Endothelial cell of umbilical vein (primary cell): ENCODE measurements at regions not wholly inside any gene's neighbourhood (a gene's known extent, or its start where the extent isn't known, plus 50 kb on each side); places are given as distances from the start of the nearest gene placed in this dataset.

Experiments
- BruUV-seq: library from RNA; stranded (reverse); fragments of 400-500 nt; replicated peaks from 2 replicates; lab custom pipeline; 2021; lab: Mats Ljungman, UMichigan
- CTCF ChIA-PET: fragments of 300-600, 350-600 bp; sonication (Branson Sonifier 250); formaldehyde crosslinking; loops from one replicate; lab custom pipeline; 2021; ENCODE audit warnings: antibody characterized with exemption, inconsistent platforms; lab: Charles Lee
- POLR2A ChIA-PET: fragments of 300-600, 350-600 bp; sonication (Branson Sonifier 250); formaldehyde crosslinking; loops from one replicate; lab custom pipeline; 2021; ENCODE audit warnings: antibody characterized with exemption, inconsistent platforms; lab: Charles Lee
- DNase-seq: peaks from one replicate; pipeline ENCODE4 v3.0.0-alpha.2; 2011; ENCODE audit warnings: low read depth, low spot score
- FAIRE-seq: peaks from 2 replicates; lab custom pipeline; 2011; peaks lifted over from hg19 to GRCh38; lab: Jason Lieb, UNC
- H2AFZ ChIP-seq: 2 replicates; pipeline ENCODE4 v1.6.0; 2012; ENCODE audit warnings: low read depth, low read length, control low read depth, inconsistent platforms
- H3K27ac ChIP-seq: 2 replicates; pipeline ENCODE4 v1.5.1; 2011; ENCODE audit warnings: low read depth, mild to moderate bottlenecking, control low read depth, low read length, moderate library complexity; ENCODE audit not compliant: insufficient read depth
- H3K27me3 ChIP-seq, 2 experiments: 2 replicates each; pipeline versions ENCODE4 v1.6.0 to v1.6.1; 2011; ENCODE audit warnings: low read length in 2 of 2, mixed read lengths in 1 of 2; ENCODE audit not compliant: control insufficient read depth in 2 of 2, insufficient read depth in 2 of 2
- H3K36me3 ChIP-seq, 2 experiments: 2 replicates in 1 of 2; 3 replicates in 1 of 2; pipeline ENCODE4 v1.5.1; 2011; ENCODE audit warnings: low read length in 2 of 2, mild to moderate bottlenecking in 1 of 2, moderate library complexity in 1 of 2; ENCODE audit not compliant: control insufficient read depth in 2 of 2, insufficient read depth in 2 of 2; ENCODE audit errors: extremely low read depth in 1 of 2
- H3K4me1 ChIP-seq: 3 replicates; pipeline ENCODE4 v1.5.1; 2011; ENCODE audit warnings: mild to moderate bottlenecking, low read length; ENCODE audit not compliant: control insufficient read depth, insufficient read depth; ENCODE audit errors: extremely low read depth
- H3K4me2 ChIP-seq: 2 replicates; pipeline ENCODE4 v1.6.1; 2011; ENCODE audit warnings: low read length, control low read depth, mixed read lengths; ENCODE audit not compliant: insufficient read depth
- H3K4me3 ChIP-seq, 3 experiments: fragments of 200-600 bp in 1 of 3; sonication (generic), shearing (Covaris generic) in 1 of 3; replicated peaks in 1 of 3; 2 replicates each; pipeline ENCODE4 v1.5.1; 2011 to 2016; ENCODE audit warnings: control low read depth in 3 of 3, low read length in 3 of 3, mild to moderate bottlenecking in 2 of 3, inconsistent platforms in 1 of 3, low read depth in 1 of 3, moderate library complexity in 1 of 3; ENCODE audit not compliant: insufficient read depth in 1 of 3
- H3K79me2 ChIP-seq: 2 replicates; pipeline ENCODE4 v1.6.0; 2012; ENCODE audit warnings: low read length, inconsistent platforms; ENCODE audit not compliant: control insufficient read depth, insufficient read depth
- H3K9ac ChIP-seq: replicated peaks from 2 replicates; pipeline ENCODE3; 2011; ENCODE audit warnings: low read length, control low read depth; ENCODE audit not compliant: insufficient read depth; ENCODE audit errors: extremely low read depth
- H3K9me1 ChIP-seq: replicated peaks from 3 replicates; pipeline ENCODE4 v1.6.0; 2011; ENCODE audit warnings: mild to moderate bottlenecking, low read length; ENCODE audit not compliant: control insufficient read depth, insufficient read depth; ENCODE audit errors: extremely low read depth
- H3K9me3 ChIP-seq: replicated peaks from 2 replicates; pipeline ENCODE4 v1.5.1; 2012; ENCODE audit warnings: low read length, inconsistent platforms; ENCODE audit not compliant: control insufficient read depth, insufficient read depth
- H4K20me1 ChIP-seq: replicated peaks from 2 replicates; pipeline ENCODE3; 2011; ENCODE audit warnings: mild to moderate bottlenecking, low read length; ENCODE audit not compliant: control insufficient read depth, insufficient read depth; ENCODE audit errors: extremely low read depth
- CTCF ChIP-seq, 2 donors: IDR thresholded peaks; 1 replicate in 1 of 2; 2 replicates in 1 of 2; pipeline ENCODE4 v1.5.1; 2011; ENCODE audit warnings: low read length in 2 of 2, mild to moderate bottlenecking in 2 of 2, moderate library complexity in 2 of 2, control low read depth in 1 of 2, inconsistent platforms in 1 of 2, low read depth in 1 of 2; ENCODE audit not compliant: insufficient read depth in 1 of 2; ENCODE audit errors: extremely low read depth in 1 of 2
- EZH2 ChIP-seq: IDR thresholded peaks from 2 replicates; pipeline ENCODE4 v1.6.1; 2012; ENCODE audit warnings: borderline replicate concordance, low read depth, mild to moderate bottlenecking, moderate library complexity, low read length, inconsistent platforms; ENCODE audit not compliant: severe bottlenecking
- FOS ChIP-seq: IDR thresholded peaks from 2 replicates; pipeline ENCODE4 v1.6.1; 2011; ENCODE audit warnings: mild to moderate bottlenecking, low read length, moderate library complexity, borderline replicate concordance; ENCODE audit not compliant: insufficient read depth
- GATA2 ChIP-seq: IDR thresholded peaks from 2 replicates; pipeline ENCODE4 v1.7.0; 2011; ENCODE audit warnings: low read depth, mild to moderate bottlenecking, moderate library complexity, mixed read lengths, low read length; ENCODE audit not compliant: insufficient read length, insufficient read depth
- JUN ChIP-seq: IDR thresholded peaks from 2 replicates; pipeline ENCODE4 v1.6.1; 2011; ENCODE audit warnings: borderline replicate concordance, low read depth; ENCODE audit not compliant: insufficient read length, insufficient read depth
- MAX ChIP-seq: IDR thresholded peaks from 2 replicates; pipeline ENCODE4 v1.6.1; 2011; ENCODE audit not compliant: insufficient read depth, insufficient read length
- MYC ChIP-seq: IDR thresholded peaks from one replicate; pipeline ENCODE4 v1.6.1; 2011; ENCODE audit warnings: mild to moderate bottlenecking, low read depth, low read length
- POLR2A ChIP-seq: IDR thresholded peaks from 2 replicates; pipeline ENCODE4 v1.6.1; 2012; ENCODE audit warnings: low read depth, mild to moderate bottlenecking, control low read depth, low read length
- POLR2AphosphoS5 ChIP-seq: IDR thresholded peaks from 2 replicates; pipeline ENCODE4 v1.6.1; 2012; ENCODE audit warnings: low read depth, mild to moderate bottlenecking, control low read depth, low read length, moderate library complexity; ENCODE audit not compliant: insufficient read depth
- dilution Hi-C: fragments of 300-500 bp; cut with MboI; formaldehyde crosslinking; loops from one replicate; pipeline ENCODE4 v1.15.0; 2019; ENCODE audit warnings: low sequenced_read_pairs; ENCODE audit not compliant: extremely low pct_ligation_motif_present
- intact Hi-C: fragments of 100-400 bp; cut with micrococcal nuclease; formaldehyde crosslinking; loops from one replicate; pipeline ENCODE4 v1.10.0; 2022

- H4K20me1 ChIP-seq: no peaks in the 10 kb centered on the region
- H3K4me3 ChIP-seq: no peak overlapping the region
- ChIA-PET POLR2A (no interaction called here), CTCF (no interaction called here)
- H3K4me2 ChIP-seq: no peak overlapping the region
- dilution Hi-C loops: no loop called here
- no peaks in the 10 kb centered on the region for H3K9me1 ChIP-seq
- intact Hi-C loops: loop anchor here (10.0 kb wide), 1 partner anchor 103 kb away; no protein-coding TSS in a partner anchor
- FAIRE-seq (no peak), DNase-seq (no peak)
- H3K36me3 ChIP-seq: no peaks in the 10 kb centered on the region
- H3K9ac ChIP-seq: no peak overlapping the region
- no peak overlapping the region for H2AFZ ChIP-seq
- H3K79me2 ChIP-seq: no peaks in the 10 kb centered on the region
- no TSS peak for BruUV-seq
- H3K27ac ChIP-seq: no peak overlapping the region
- H3K4me1 ChIP-seq: no peaks in the 10 kb centered on the region
- no peaks in the 10 kb centered on the region for H3K27me3 ChIP-seq
- peaks cover 2% of the 10 kb centered on the region for H3K9me3 ChIP-seq
- TF ChIP-seq POLR2AphosphoS5 (no peak), MYC (no peak), EZH2 (no peak), JUN (no peak), FOS (no peak), MAX (no peak), GATA2 (no peak), CTCF (IDR thresholded peaks at IDR 0.05; ENCODE audit: extremely low read depth in 1 of 2, insufficient read depth in 1 of 2, low read depth in 1 of 2, low read length in 2 of 2) (no peak), POLR2A (no peak)
These were observed 229.2 kb downstream of the GBA3 start for GRCh38 chr4:22921936-22922335.
